SU-DHL-6 (cell line): ENCODE measurements at regions not wholly inside any gene's neighbourhood (a gene's known extent, or its start where the extent isn't known, plus 50 kb on each side); places are given as distances from the start of the nearest gene placed in this dataset.

Source experiments
- H2AFZ ChIP-seq: fragments of 200-600 bp; sonication (generic); 2 replicates; pipeline ENCODE4 v1.6.1; 2014; ENCODE audit warnings: low read depth, mild to moderate bottlenecking, moderate library complexity, mixed read lengths, antibody characterized with exemption, low read length; ENCODE audit not compliant: severe bottlenecking
- H3F3A ChIP-seq: fragments of 200-600 bp; shearing (Covaris generic); 2 replicates; pipeline ENCODE4 v1.6.0; 2016; ENCODE audit warnings: antibody characterized with exemption, mild to moderate bottlenecking; ENCODE audit not compliant: insufficient read depth
- H3K27ac ChIP-seq: fragments of 200-600 bp; sonication (generic); 2 replicates; pipeline ENCODE4 v1.5.1; 2016; ENCODE audit warnings: low read depth, mild to moderate bottlenecking, low read length, moderate library complexity, mixed read lengths
- H3K27me3 ChIP-seq: fragments of 200-600 bp; sonication (generic), shearing (Covaris generic); 2 replicates; pipeline ENCODE4 v1.6.0; 2014; ENCODE audit warnings: mild to moderate bottlenecking, low read length
- H3K36me3 ChIP-seq: fragments of 200-600 bp; sonication (generic); 2 replicates; pipeline ENCODE4 v1.6.1; 2014; ENCODE audit warnings: mild to moderate bottlenecking, low read length, mixed read lengths
- H3K4me2 ChIP-seq: fragments of 300-600, 200-600 bp; shearing (Covaris generic), sonication (generic); 2 replicates; pipeline ENCODE4 v1.6.0; 2014; ENCODE audit warnings: low read length, low read depth, mild to moderate bottlenecking; ENCODE audit not compliant: poor library complexity, severe bottlenecking
- H3K4me3 ChIP-seq: fragments of 200-600 bp; sonication (generic); 2 replicates; pipeline ENCODE4 v1.5.1; 2014; ENCODE audit warnings: antibody characterized with exemption, low read length, mild to moderate bottlenecking, mixed read lengths; ENCODE audit not compliant: insufficient read depth, poor library complexity, severe bottlenecking
- H3K79me2 ChIP-seq: fragments of 200-600 bp; sonication (generic); 2 replicates; pipeline ENCODE4 v1.6.1; 2014; ENCODE audit warnings: mild to moderate bottlenecking, low read length, moderate library complexity; ENCODE audit not compliant: insufficient read depth
- H3K9ac ChIP-seq: fragments of 200-600 bp; sonication (generic); 2 replicates; pipeline ENCODE4 v1.7.0; 2014; ENCODE audit warnings: mild to moderate bottlenecking, low read length
- H3K9me2 ChIP-seq: fragments of 200-600 bp; sonication (generic); replicated peaks from 2 replicates; pipeline ENCODE4 v1.6.1; 2014; ENCODE audit warnings: low read length; ENCODE audit not compliant: insufficient read depth
- H3K9me3 ChIP-seq: fragments of 200-600 bp; sonication (generic); 2 replicates; pipeline ENCODE4 v1.6.1; 2014; ENCODE audit warnings: low read length, mixed read lengths; ENCODE audit not compliant: insufficient read depth
- H4K20me1 ChIP-seq: fragments of 200-600 bp; sonication (generic); 2 replicates; pipeline ENCODE4 v1.6.1; 2014; ENCODE audit warnings: low read depth, mild to moderate bottlenecking, antibody characterized with exemption, low read length, moderate library complexity, mixed read lengths
- CTCF ChIP-seq: fragments of 200-600 bp; sonication (generic); IDR thresholded peaks from one replicate; pipeline ENCODE4 v1.5.1; 2017; ENCODE audit warnings: antibody characterized with exemption, mild to moderate bottlenecking, low read length, moderate library complexity; ENCODE audit not compliant: insufficient read depth, poor library complexity, severe bottlenecking
- EZH2phosphoT487 ChIP-seq: fragments of 200-600 bp; sonication (generic), shearing (Covaris generic); conservative IDR thresholded peaks from 2 replicates; pipeline ENCODE4 v1.6.1; 2018; ENCODE audit warnings: mild to moderate bottlenecking, antibody characterized with exemption, low read length, moderate library complexity, mixed read lengths

GRCh38 chr16:17724242-17724898, 253.6 kb upstream of the XYLT1 start:
- Histone ChIP-seq H3K9me2 (no peaks in the 10 kb centered on the region), H4K20me1 (no peaks in the 10 kb centered on the region), H3K27me3 (0 out of 2 replicates have a peak, but pooled peaks cover 4% of the 10 kb centered on the region), H3K36me3 (no peaks in the 10 kb centered on the region), H3K9me3 (no peaks in the 10 kb centered on the region), H3K4me2 (no peak overlapping the region), H3K9ac (no peak overlapping the region), H3K27ac (no peak overlapping the region), H2AFZ (no peak overlapping the region), H3K4me3 (no peak overlapping the region), H3F3A (no peaks in the 10 kb centered on the region), H3K79me2 (no peaks in the 10 kb centered on the region)
- TF ChIP-seq EZH2phosphoT487 (no peak), CTCF (no peak)

DNA sequence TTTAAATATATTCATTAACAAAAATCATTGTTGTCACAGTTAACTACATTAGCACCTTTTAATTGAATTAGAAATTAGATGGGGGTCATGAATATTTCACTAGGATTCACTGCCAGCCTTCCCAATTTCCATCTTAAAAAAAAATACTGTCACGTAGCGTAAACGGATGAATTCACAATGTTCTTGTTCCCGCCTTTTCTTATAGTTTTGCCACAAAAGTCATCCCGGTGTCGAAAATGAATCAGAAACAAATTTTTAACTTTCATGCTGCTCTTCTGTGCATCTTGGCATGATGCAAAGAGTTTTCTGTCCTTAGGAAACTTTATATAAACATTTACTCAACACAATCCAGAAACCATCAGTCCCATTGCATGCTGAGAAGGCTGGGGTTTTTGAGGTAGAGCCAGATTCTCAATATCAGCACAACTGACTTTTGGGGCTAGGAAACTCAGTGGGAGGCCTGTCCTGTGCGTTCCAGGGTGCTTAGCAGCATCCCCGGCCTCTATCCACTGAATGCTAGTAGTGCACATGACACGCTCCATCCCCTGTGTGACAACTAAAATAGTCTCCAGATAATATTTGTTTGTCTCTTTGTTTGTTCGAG, 252.9 kb upstream of the XYLT1 start:
- Histone ChIP-seq H3K27me3 (0 out of 2 replicates have a peak, but pooled peaks cover 4% of the 10 kb centered on the region), H3F3A (no peaks in the 10 kb centered on the region), H3K4me3 (no peak overlapping the region), H3K36me3 (no peaks in the 10 kb centered on the region), H3K9ac (no peak overlapping the region), H3K27ac (no peak overlapping the region), H4K20me1 (no peaks in the 10 kb centered on the region), H3K9me3 (no peaks in the 10 kb centered on the region), H3K4me2 (no peak overlapping the region), H2AFZ (no peak overlapping the region), H3K9me2 (no peaks in the 10 kb centered on the region), H3K79me2 (no peaks in the 10 kb centered on the region)
- TF ChIP-seq EZH2phosphoT487, result no peak

GRCh38 chr16:17718495-17718894, 247.7 kb upstream of the XYLT1 start:
- H3K9ac ChIP-seq, result no peak overlapping the region
- no peaks in the 10 kb centered on the region for H3K79me2 ChIP-seq
- H3K4me2 ChIP-seq, result no peak overlapping the region
- H3F3A ChIP-seq, result no peaks in the 10 kb centered on the region
- no peaks in the 10 kb centered on the region for H3K9me2 ChIP-seq
- H3K4me3 ChIP-seq, result no peak overlapping the region
- no peaks in the 10 kb centered on the region for H4K20me1 ChIP-seq
- H3K9me3 ChIP-seq, result no peaks in the 10 kb centered on the region
- no peak overlapping the region for H2AFZ ChIP-seq
- H3K27ac ChIP-seq, result no peak overlapping the region
- TF ChIP-seq EZH2phosphoT487 (no peak), CTCF (no peak)
- H3K36me3 ChIP-seq, result no peaks in the 10 kb centered on the region
- H3K27me3 ChIP-seq, result 0 out of 2 replicates have a peak, but pooled peaks cover 4% of the 10 kb centered on the region

DNA sequence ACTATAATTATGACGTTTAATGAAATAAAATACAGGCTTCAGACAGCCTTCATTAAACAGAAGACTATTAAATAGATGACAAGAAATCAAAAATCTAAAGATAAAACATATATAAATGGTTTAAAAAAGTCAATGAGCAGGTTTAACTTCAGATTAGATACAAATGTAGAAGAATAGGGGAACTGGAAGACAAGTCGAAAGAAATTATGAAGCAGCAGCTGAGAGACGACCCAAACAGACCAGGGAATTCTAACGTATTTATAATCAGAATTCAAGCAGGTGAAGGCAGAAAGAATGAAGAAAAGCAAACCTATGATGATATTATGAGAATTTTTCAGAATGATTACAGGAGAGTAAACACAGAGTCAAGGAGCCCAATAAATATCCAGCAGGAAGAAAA, 235.1 kb upstream of the XYLT1 start:
- Histone ChIP-seq H3K4me3 (no peak overlapping the region), H3K9me3 (no peaks in the 10 kb centered on the region), H2AFZ (no peak overlapping the region), H3F3A (no peaks in the 10 kb centered on the region), H3K9me2 (no peaks in the 10 kb centered on the region), H3K9ac (no peak overlapping the region), H3K79me2 (no peaks in the 10 kb centered on the region), H3K36me3 (no peaks in the 10 kb centered on the region), H3K27me3 (no peaks in the 10 kb centered on the region), H4K20me1 (no peaks in the 10 kb centered on the region), H3K27ac (no peak overlapping the region), H3K4me2 (no peak overlapping the region)
- TF ChIP-seq EZH2phosphoT487 (no peak), CTCF (no peak)
